Psoas muscle (tissue), 7 donors: ENCODE measurements at regions not wholly inside any gene's neighbourhood (a gene's known extent, or its start where the extent isn't known, plus 50 kb on each side); places are given as distances from the start of the nearest gene placed in this dataset.
A peak's percentile ranks its signal among the peaks of the same experiment; 100 is the strongest.

ENCODE experiments used
- ATAC-seq, 4 donors: fragments of 200-7000 bp; cut with Tn5 transposase; one replicate each; pipeline ENCODE4 v1.9.1; 2020; ENCODE audit warnings: moderate library complexity in 3 of 4, mild to moderate bottlenecking in 2 of 4
- DNase-seq, 2 donors: peaks; one replicate each; pipeline ENCODE4 v3.0.0-alpha.2; 2020
- H3K27ac ChIP-seq: fragments of 200-600 bp; one replicate; pipeline ENCODE4 v1.8.0; 2022
- H3K27me3 ChIP-seq, 3 donors: fragments of 200-600 bp in 1 of 3; one replicate each; pipeline versions ENCODE4 v1.6.1 to v1.8.0; 2013 to 2022; ENCODE audit warnings: low read length in 2 of 3, mild to moderate bottlenecking in 2 of 3, moderate library complexity in 1 of 3; ENCODE audit not compliant: insufficient read depth in 3 of 3
- H3K36me3 ChIP-seq, 2 donors: fragments of 200-600 bp in 1 of 2; one replicate each; pipeline versions ENCODE4 v1.6.1 to v1.8.0; 2013 to 2022; ENCODE audit warnings: low read depth in 1 of 2, mild to moderate bottlenecking in 1 of 2, moderate library complexity in 1 of 2; ENCODE audit not compliant: insufficient read depth in 1 of 2
- H3K4me1 ChIP-seq: fragments of 200-600 bp; one replicate; pipeline ENCODE4 v1.8.0; 2022
- H3K4me3 ChIP-seq: fragments of 200-600 bp; one replicate; pipeline ENCODE4 v1.8.0; 2022; ENCODE audit warnings: mild to moderate bottlenecking
- H3K9me3 ChIP-seq: fragments of 200-600 bp; one replicate; pipeline ENCODE4 v1.8.0; 2022
- CTCF ChIP-seq: fragments of 200-600 bp; IDR thresholded peaks from one replicate; pipeline ENCODE4 v1.8.0; 2022; ENCODE audit warnings: antibody characterized with exemption
- WGBS, 3 donors: extraction: QIAGEN DNeasy Blood & Tissue Kit; methylation state at CpG; one replicate each; pipeline versions ENCODE4 v1.1.6 to v1.1.7; 2013; 5-methylcytosine and 5-hydroxymethylcytosine counted together
- intact Hi-C, 2 donors: fragments of 100-400 bp; cut with DNase I; formaldehyde crosslinking; loops; one replicate each; pipeline versions ENCODE4 v1.11.0 to v1.14.2; 2022
- donor health status: healthy with polysubstance abuse.
- donor health status: DM: no; HTN: no; CAD: no; lungs with moderate emphysema.
- donor health status: Bipolar disorder and iron deficiency.
- donor health status: healthy.
- donor health status: DM: yes; HTN: yes; CAD: no.
- donor health status: DM: no; HTN: no; CAD: no.
- donor health status: DM: yes; HTN: yes; CAD: no.

GRCh38 chr6:104527761-104528415, 331.8 kb downstream of the HACE1 start:
- TF ChIP-seq CTCF, result no peak
- WGBS, 3 donors, result 51 to 60% (median 52%) methylated on average over 10 of the region's 10 CpGs
- no peak for DNase-seq

GRCh38 chr6:104527311-104527710, 332.4 kb downstream of the HACE1 start:
- 43 to 54% (median 49%) methylated on average over 7 of the region's 7 CpGs for WGBS, 3 donors
- Histone ChIP-seq H3K4me1 (no peaks in the 10 kb centered on the region), H3K4me3 (no peak overlapping the region), H3K27me3 (no peaks in the 10 kb centered on the region), H3K9me3 (no peaks in the 10 kb centered on the region), H3K36me3 (no peaks in the 10 kb centered on the region), H3K27ac (no peak overlapping the region)
- no peak for TF ChIP-seq CTCF
- peak in 1 of 2 donors; percentile 11 for DNase-seq
- ATAC-seq, result no peak
- intact Hi-C loops, result no loop called here

More at GRCh38 chr6:104527761-104528415, 331.8 kb downstream of the HACE1 start:
- no peaks in the 10 kb centered on the region for H3K27me3 ChIP-seq
- no peak overlapping the region for H3K4me3 ChIP-seq
- no peak for ATAC-seq
- H3K4me1 ChIP-seq, result no peaks in the 10 kb centered on the region
- no peaks in the 10 kb centered on the region for H3K9me3 ChIP-seq
- no peak overlapping the region for H3K27ac ChIP-seq
- intact Hi-C loops, result no loop called here
- no peaks in the 10 kb centered on the region for H3K36me3 ChIP-seq

- intact Hi-C loops, result no loop called here
- H3K27me3 ChIP-seq, result no peaks in the 10 kb centered on the region
- WGBS, 3 donors, result 13 to 24% (median 21%) methylated on average over 6 of the region's 6 CpGs
- ATAC-seq (no peak), DNase-seq (no peak)
- no peaks in the 10 kb centered on the region for H3K36me3 ChIP-seq
- no peak overlapping the region for H3K4me3 ChIP-seq
- H3K27ac ChIP-seq, result no peak overlapping the region
- no peak for TF ChIP-seq CTCF
- H3K9me3 ChIP-seq, result no peaks in the 10 kb centered on the region
- no peaks in the 10 kb centered on the region for H3K4me1 ChIP-seq
Measured at GRCh38 chr6:104526376-104526775, 333.3 kb downstream of the HACE1 start.

GRCh38 chr6:104525677-104526322, 333.9 kb downstream of the HACE1 start:
- 12 to 19% (median 17%) methylated on average over 15 of the region's 15 CpGs for WGBS, 3 donors
- H3K36me3 ChIP-seq, result no peaks in the 10 kb centered on the region
- DNase-seq (peak; percentile 50 to 71), ATAC-seq (peak; percentile 69 to 88 (median 85))
- peak overlapping the region; percentile 3 for H3K4me3 ChIP-seq
- no peak overlapping the region for H3K27ac ChIP-seq
- intact Hi-C loops, result no loop called here
- no peaks in the 10 kb centered on the region for H3K4me1 ChIP-seq
- H3K27me3 ChIP-seq, result no peaks in the 10 kb centered on the region
- no peaks in the 10 kb centered on the region for H3K9me3 ChIP-seq
- peak; percentile 86 for TF ChIP-seq CTCF
